Psoas muscle (tissue), 7 donors: ENCODE measurements at regions not wholly inside any gene's neighbourhood (a gene's known extent, or its start where the extent isn't known, plus 50 kb on each side); places are given as distances from the start of the nearest gene placed in this dataset.

ENCODE experiments used
- ATAC-seq, 4 donors: fragments of 200-7000 bp; cut with Tn5 transposase; one replicate each; pipeline ENCODE4 v1.9.1; 2020; ENCODE audit warnings: moderate library complexity in 3 of 4, mild to moderate bottlenecking in 2 of 4
- DNase-seq, 2 donors: peaks; one replicate each; pipeline ENCODE4 v3.0.0-alpha.2; 2020
- H3K27ac ChIP-seq: fragments of 200-600 bp; one replicate; pipeline ENCODE4 v1.8.0; 2022
- H3K27me3 ChIP-seq, 3 donors: fragments of 200-600 bp in 1 of 3; one replicate each; pipeline versions ENCODE4 v1.6.1 to v1.8.0; 2013 to 2022; ENCODE audit warnings: low read length in 2 of 3, mild to moderate bottlenecking in 2 of 3, moderate library complexity in 1 of 3; ENCODE audit not compliant: insufficient read depth in 3 of 3
- H3K36me3 ChIP-seq, 2 donors: fragments of 200-600 bp in 1 of 2; one replicate each; pipeline versions ENCODE4 v1.6.1 to v1.8.0; 2013 to 2022; ENCODE audit warnings: low read depth in 1 of 2, mild to moderate bottlenecking in 1 of 2, moderate library complexity in 1 of 2; ENCODE audit not compliant: insufficient read depth in 1 of 2
- H3K4me1 ChIP-seq: fragments of 200-600 bp; one replicate; pipeline ENCODE4 v1.8.0; 2022
- H3K4me3 ChIP-seq: fragments of 200-600 bp; one replicate; pipeline ENCODE4 v1.8.0; 2022; ENCODE audit warnings: mild to moderate bottlenecking
- H3K9me3 ChIP-seq: fragments of 200-600 bp; one replicate; pipeline ENCODE4 v1.8.0; 2022
- WGBS, 3 donors: extraction: QIAGEN DNeasy Blood & Tissue Kit; methylation state at CpG; one replicate each; pipeline versions ENCODE4 v1.1.6 to v1.1.7; 2013; 5-methylcytosine and 5-hydroxymethylcytosine counted together
- intact Hi-C, 2 donors: fragments of 100-400 bp; cut with DNase I; formaldehyde crosslinking; loops; one replicate each; pipeline versions ENCODE4 v1.11.0 to v1.14.2; 2022
- TF ChIP-seq, protein P1 (sequence below): fragments of 200-600 bp; IDR thresholded peaks from one replicate; pipeline ENCODE4 v1.8.0; 2022; ENCODE audit warnings: antibody characterized with exemption
- donor health status: healthy with polysubstance abuse.
- donor health status: DM: no; HTN: no; CAD: no; lungs with moderate emphysema.
- donor health status: Bipolar disorder and iron deficiency.
- donor health status: healthy.
- donor health status: DM: yes; HTN: yes; CAD: no.
- donor health status: DM: no; HTN: no; CAD: no.
- donor health status: DM: yes; HTN: yes; CAD: no.

DNA sequence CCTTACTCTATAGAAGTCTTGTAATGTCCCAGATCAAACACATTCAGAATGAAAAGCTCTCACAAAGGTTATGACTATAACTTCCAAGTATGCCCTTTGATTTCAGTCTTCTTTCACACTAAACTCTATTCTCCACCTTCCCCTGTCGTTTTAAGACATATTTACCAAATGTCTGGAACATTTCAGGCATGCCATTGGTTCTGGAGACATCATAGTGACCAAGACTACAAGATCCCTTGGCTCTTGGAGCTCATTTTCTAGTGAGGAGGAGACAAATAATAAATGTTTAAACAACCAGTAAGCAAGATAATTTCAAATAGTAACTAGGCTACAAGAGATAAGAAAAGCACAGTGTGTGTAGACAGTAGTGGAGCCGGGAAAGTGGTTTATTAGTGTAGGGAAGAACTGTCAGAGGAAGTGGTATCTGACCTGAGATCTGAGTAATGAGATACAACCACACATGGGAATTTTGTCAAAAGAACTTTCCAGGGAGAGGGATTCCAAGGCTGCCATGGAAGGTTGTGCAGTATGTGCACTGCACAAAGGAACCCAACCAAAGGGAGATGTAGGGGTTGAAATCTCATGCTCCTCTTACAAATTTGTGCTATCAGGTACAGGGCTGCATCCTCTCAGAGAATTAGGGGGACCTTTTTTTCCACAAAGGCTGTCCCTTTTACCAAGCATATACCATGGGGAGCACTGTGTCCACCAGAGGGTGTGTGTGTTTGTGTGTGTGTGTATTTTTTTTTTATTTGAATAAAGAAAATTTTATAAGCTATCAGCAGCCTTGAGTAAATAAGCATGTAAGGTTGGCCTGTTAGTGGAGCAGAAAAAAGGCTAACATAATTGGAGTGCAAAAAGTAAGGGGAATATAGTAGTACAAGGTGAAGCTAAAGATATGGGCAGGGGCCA is 1279.1 kb upstream of the WWC1 start:
- Histone ChIP-seq H3K4me3 (no peak overlapping the region), H3K36me3 (no peaks in the 10 kb centered on the region), H3K27ac (no peak overlapping the region), H3K4me1 (no peaks in the 10 kb centered on the region), H3K9me3 (no peaks in the 10 kb centered on the region), H3K27me3 (no peaks in the 10 kb centered on the region)
- no peak for DNase-seq
- intact Hi-C loops: no loop called here
- WGBS, 3 donors: 49 to 57% (median 55%) methylated on average over 2 of the region's 2 CpGs
- TF ChIP-seq, protein P1, sequence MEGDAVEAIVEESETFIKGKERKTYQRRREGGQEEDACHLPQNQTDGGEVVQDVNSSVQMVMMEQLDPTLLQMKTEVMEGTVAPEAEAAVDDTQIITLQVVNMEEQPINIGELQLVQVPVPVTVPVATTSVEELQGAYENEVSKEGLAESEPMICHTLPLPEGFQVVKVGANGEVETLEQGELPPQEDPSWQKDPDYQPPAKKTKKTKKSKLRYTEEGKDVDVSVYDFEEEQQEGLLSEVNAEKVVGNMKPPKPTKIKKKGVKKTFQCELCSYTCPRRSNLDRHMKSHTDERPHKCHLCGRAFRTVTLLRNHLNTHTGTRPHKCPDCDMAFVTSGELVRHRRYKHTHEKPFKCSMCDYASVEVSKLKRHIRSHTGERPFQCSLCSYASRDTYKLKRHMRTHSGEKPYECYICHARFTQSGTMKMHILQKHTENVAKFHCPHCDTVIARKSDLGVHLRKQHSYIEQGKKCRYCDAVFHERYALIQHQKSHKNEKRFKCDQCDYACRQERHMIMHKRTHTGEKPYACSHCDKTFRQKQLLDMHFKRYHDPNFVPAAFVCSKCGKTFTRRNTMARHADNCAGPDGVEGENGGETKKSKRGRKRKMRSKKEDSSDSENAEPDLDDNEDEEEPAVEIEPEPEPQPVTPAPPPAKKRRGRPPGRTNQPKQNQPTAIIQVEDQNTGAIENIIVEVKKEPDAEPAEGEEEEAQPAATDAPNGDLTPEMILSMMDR: no peak
- no peak for ATAC-seq

DNA sequence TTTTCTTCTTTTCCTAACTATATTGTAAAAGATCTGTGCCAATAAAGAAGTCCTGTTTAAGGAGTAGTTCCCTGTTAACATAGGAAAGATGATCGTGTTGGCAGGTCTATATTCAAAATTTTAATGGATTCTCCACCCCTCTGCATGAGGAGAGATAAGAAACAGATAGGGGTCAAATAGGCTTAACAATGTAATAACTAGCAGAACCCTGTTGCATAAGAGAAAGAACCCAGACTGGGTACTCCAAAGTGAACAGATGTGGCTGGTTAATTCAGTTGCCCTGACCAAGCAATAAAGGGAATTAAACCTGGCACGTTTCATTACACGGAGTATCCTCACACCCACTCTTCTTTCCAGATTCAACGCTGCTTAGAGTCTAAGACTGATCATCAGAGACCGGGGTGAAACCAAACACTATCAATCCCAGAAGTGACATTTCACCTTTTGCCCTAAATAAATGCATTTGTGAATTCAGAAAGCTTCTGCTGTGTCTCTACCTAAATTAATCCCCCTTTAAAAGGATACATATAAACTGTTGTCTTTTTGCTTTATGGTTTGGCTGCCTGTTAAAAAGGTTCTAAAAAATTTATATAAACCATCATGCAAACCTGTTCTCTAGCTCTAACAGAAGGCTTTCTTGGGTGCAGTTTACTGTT is 1276.9 kb upstream of the WWC1 start:
- no peak for DNase-seq
- ATAC-seq: no peak
- no peaks in the 10 kb centered on the region for H3K4me1 ChIP-seq
- 25 to 29% (median 25%) methylated on average over 5 of the region's 5 CpGs for WGBS, 3 donors
- H3K36me3 ChIP-seq: no peaks in the 10 kb centered on the region
- intact Hi-C loops: no loop called here
- no peaks in the 10 kb centered on the region for H3K9me3 ChIP-seq
- no peak overlapping the region for H3K27ac ChIP-seq
- no peaks in the 10 kb centered on the region for H3K27me3 ChIP-seq
- TF ChIP-seq, protein P1: no peak
- H3K4me3 ChIP-seq: no peak overlapping the region

DNA sequence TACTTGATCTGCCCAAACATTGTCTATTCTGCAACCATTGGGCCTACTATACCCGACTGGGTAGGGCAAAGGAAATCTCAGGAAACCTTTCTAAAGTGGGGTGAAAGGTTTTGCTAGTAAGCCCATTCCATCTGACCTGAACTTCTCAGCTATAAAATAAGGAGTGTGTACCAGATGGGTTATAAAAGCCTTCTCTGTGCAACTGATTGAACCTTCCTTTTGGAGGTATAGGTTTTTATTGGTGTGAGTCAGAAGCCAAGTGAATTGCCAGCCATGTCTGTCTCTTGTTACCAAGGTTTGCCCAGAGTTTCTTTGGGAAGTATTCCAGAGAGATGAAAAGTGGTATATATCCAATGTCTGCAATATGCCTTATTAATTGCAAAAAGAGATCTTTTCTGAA is 1271.0 kb upstream of the WWC1 start:
- 48 to 78% (median 69%) methylated on average over 1 of the region's 1 CpG for WGBS, 3 donors
- DNase-seq: no peak
- Histone ChIP-seq H3K36me3 (no peaks in the 10 kb centered on the region), H3K9me3 (no peaks in the 10 kb centered on the region), H3K27me3 (no peaks in the 10 kb centered on the region), H3K4me3 (no peak overlapping the region), H3K4me1 (no peaks in the 10 kb centered on the region), H3K27ac (no peak overlapping the region)
- TF ChIP-seq, protein P1: no peak
- intact Hi-C loops: no loop called here
- ATAC-seq: no peak

DNA sequence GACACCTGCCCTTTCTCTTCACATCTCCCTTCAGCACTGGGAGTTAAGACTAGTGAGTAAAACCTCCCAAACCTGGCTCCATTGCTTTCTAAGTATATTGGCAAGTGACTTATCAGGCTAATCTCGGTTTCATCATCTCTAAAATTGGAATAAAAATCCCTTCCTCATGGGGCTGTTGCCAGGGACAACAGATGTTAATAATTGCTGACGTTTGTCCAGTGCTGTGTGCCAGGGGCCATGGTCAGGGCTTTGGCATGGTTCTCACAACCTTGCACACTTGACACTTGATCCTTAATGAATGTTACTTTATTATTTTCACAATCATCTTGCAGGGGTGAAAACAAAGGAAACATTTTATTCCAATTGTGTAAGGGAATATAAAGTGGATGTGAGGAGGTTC is 1262.0 kb upstream of the WWC1 start:
- intact Hi-C loops: no loop called here
- Histone ChIP-seq H3K9me3 (no peaks in the 10 kb centered on the region), H3K4me3 (no peak overlapping the region), H3K27me3 (no peaks in the 10 kb centered on the region), H3K4me1 (no peaks in the 10 kb centered on the region), H3K27ac (no peak overlapping the region), H3K36me3 (no peaks in the 10 kb centered on the region)
- ATAC-seq (no peak), DNase-seq (no peak)
- TF ChIP-seq, protein P1: no peak
- 1 to 6% (median 5%) methylated on average over 2 of the region's 2 CpGs for WGBS, 3 donors
